HG03442 (cell line): ENCODE measurements at regions not wholly inside any gene's neighbourhood (a gene's known extent, or its start where the extent isn't known, plus 50 kb on each side); places are given as distances from the start of the nearest gene placed in this dataset.

ENCODE experiments used
- ATAC-seq: cut with Tn5 transposase; IDR thresholded peaks from one replicate; pipeline ENCODE4 v1.9.1; 2021; ENCODE audit warnings: mild to moderate bottlenecking, moderate library complexity; ENCODE audit not compliant: unreplicated experiment

- no peak for ATAC-seq
Observed at GRCh38 chr2:104118889-104119288, 735.0 kb upstream of the POU3F3 start.

GRCh38 chr2:104120171-104120570 lies 733.7 kb upstream of the POU3F3 start:
- ATAC-seq: no peak

DNA sequence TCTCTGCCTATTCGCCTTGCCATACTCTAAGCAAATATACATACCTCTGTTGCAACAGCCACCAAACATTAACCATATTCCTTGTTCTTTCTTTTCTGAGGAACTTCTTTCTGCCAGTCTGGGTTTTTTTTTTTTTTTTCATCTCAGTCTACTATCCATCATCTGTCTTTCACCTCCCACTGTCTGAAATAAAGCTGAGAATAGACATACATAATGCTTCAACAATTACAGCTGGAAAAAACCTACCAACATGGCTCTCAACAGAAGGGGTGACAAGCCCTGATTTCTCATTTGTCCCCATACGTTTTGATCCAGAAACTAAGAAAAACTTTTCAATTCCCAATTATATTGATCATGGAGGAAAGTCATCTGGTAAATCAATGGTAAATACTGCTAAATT lies 728.8 kb upstream of the POU3F3 start:
- ATAC-seq: no peak

DNA sequence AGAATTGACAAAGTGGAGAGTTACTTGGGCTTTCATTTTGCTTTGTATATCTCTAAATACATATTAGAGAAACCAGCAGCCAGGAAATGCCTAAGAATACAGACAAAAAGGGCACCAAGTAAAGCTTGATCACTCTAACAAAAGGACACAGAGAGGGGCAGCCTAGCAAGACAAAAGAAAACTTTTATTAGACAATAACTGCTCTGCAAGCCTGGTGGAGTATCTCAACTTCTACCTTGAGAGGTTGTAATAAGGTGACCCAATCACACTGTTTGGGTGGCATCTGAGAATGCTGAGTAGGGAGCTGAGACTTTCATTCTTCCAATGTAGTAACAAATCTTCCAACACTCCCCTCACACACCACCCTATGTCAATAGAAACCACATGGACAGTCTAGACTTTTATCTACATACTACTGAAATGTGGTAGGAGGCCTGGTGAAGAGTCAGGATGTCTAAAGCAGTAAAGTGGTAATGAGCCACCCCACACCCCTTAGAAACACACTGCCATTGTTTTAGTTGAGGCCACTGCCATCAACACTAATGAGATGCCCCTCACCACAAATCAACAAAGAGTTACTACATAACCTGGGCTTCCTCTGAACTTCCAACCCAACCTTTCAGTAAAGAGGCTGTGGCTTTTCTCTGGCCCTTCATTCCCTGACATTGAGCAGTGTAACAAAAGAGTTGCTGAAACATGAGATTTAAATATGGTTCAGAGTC lies 726.7 kb upstream of the POU3F3 start:
- ATAC-seq: no peak

GRCh38 chr2:104140361-104140760 lies 713.6 kb upstream of the POU3F3 start:
- no peak for ATAC-seq

DNA sequence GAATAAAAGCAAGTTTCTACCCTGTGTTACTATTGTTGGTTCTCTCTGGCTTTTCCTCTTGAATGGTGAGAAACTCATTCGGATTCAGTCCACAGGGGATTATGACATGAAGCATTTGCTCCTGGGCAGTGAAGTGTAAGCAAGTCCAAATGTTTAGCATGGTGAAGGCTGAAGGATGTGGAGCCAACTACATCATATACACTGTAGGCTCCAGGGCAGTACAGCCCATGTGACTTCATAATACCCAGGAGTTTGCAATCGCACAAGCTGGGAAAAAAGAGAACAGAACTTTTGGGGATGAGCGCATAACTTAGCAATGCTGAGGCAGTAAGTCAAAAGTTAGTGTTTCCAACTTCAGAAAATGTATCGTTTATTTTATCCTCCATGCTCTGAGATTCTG lies 695.7 kb upstream of the POU3F3 start:
- no peak for ATAC-seq

DNA sequence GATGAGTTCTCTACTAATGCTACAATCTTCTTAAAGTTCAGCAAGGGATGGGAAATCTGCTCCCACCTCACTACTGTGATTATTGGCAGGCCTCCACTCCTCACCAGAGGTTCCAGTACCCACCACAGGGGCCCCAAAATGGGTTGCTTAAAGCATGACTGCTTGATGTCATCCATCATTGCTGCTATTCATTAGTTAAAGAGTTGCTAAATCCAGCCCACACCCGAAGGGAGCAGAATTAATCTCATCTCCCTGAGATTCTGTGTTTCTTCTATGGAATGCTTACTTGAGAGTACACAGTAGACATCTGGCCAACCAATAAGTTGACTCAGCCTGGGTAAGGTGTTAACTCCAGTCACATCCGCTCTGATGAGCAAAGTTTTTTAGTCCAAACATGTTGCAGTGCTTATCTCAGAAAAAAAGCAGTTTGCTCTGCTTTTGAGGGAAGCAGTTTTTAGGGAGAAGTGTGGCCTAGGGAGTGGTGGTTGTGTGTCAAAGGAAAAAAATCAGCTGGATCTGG lies 690.2 kb upstream of the POU3F3 start:
- no peak for ATAC-seq

DNA sequence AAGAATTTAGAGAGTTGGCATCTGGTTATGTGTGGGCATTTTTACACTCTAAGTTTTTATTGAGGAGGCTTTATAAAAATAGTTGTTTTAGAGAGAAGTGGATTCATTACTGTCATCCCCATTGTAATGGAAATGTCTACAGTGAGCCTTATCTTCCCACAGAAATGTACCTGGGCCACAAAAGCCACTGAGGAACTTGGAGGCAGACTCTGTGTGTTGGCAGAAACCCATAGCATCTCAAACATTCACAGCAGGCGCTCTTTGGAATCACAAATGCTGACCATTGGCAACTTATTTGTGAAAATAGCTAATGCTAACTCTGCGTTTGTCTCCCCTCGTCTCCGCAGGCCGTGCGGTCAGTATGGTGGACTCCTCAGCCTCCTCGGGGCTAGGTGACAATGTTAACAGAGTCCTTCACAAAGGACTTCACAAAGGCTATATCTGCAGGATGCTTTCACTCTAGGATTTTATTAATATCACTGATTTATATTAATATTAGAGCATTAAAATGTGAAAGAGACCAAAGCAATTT lies 689.1 kb upstream of the POU3F3 start:
- ATAC-seq: no peak

DNA sequence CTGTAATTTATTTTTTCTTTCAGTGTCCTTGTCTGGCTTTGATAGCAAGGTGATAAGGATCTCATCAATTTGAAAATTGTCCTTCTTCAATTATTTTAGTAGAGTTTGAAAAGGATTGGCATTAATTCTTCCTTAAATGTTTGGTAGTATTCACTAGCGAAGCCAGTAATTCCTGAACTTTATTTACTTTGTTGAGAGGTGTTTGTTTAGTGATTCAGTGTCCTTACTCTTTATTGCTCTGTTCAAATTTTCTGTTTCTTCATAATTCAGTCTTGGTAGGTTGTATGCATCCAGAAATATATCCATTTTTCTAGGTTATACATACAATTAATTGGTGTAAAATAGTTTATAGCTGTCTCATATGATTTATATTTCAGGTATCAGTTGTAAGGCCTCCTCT lies 676.7 kb upstream of the POU3F3 start:
- ATAC-seq: no peak

DNA sequence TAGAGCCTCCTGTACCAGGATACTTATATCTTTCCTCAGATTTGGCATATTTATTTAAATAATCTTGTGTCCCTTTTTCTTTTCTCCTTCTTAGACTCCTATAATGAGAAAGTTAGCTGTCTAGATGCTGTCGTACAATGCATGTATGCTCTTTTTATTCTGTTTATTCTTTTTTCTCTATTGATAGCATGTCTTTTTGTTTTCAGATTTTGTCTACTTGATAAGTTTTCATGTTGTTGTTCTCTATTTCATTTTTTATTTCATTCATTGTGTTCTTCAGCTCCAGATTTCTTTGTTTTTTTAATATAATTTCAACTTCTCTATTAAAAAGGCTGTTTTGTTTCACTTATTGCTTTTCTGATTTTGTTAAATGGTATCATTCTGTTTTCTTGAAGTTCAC lies 674.3 kb upstream of the POU3F3 start:
- ATAC-seq: no peak

- no peak for ATAC-seq
Observed at GRCh38 chr2:104200533-104201168, 653.3 kb upstream of the POU3F3 start.

- ATAC-seq: no peak
Observed at GRCh38 chr2:104213758-104214157, 640.2 kb upstream of the POU3F3 start.

DNA sequence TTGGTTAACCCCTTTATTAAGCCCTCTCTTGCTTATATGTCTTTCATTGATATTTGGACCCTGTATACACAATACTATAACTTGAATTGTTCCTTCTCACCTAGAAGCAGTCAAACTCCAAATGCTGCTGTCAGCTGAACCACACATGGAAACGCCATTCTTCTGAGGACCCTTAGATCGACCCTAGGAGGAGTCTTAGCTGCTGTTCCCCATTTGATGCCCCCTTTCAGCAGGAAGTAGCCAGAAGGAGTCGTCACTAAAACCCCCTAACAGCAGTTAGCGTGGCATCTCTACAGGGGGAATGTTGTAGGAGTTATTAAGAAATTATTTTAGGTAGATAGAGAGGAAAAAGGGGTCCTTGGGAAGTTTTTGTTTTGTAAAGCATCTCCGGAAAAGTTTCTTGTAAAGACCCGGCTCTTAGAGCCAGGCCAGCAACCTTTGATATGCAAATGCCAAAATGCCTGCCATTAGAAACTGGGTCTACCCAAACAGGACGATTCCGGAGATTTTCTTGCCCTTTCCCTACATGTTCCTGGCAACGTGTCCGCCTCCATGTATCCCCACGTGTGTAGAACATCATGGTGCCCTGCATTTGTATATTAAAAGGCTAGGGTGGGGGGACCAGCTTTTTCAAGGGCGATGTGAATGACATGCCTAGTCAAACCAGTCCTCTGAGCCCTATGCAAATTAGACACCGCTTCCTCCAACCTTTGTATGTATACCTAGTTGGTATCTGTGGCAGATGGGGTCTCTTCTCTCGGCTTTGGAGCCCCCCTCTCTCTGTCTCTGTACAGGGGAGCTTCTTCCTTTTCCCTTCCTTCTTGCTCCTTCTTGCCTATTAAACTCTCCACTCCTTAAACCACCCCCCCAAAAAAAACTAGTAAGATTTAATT lies 638.4 kb upstream of the POU3F3 start:
- ATAC-seq: no peak

DNA sequence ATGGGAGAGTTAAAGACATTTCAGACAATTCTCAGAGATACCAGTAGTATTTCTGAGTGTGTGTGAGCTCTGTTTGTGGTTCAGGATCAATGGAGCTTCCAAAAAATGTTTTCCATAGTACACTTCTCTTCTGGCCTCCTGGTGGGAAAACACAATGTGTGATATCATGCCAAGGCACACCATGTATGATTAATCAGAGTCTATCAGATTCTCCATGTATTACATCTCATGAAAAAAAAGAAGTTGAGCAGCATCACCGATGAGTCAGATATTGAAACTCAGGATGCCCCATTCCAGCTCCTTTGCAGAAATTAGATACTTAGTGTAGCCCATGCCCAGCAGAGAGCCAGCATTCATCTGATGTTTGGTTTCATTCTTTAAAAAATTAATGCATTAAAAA lies 620.3 kb upstream of the POU3F3 start:
- no peak for ATAC-seq

DNA sequence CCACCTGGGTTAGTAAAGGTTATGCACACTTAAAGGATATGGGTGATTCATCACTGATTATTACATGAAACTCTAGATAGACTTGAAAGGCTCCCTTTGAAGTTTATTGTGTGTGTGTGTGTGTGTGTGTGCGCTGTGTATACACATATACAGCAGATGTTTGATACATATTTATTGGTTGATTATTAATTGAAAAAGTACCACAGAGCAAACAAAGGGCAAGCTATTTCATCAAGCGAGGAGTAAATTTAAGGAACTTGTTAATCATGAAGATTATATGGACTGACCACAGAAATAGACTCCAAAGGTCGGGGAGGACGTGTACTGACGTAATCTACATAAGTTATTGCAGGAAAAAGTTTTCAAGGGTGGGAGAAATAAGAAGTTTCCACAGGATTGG lies 617.4 kb upstream of the POU3F3 start:
- no peak for ATAC-seq

- no peak for ATAC-seq
Observed at GRCh38 chr2:104240984-104241383, 612.9 kb upstream of the POU3F3 start.

DNA sequence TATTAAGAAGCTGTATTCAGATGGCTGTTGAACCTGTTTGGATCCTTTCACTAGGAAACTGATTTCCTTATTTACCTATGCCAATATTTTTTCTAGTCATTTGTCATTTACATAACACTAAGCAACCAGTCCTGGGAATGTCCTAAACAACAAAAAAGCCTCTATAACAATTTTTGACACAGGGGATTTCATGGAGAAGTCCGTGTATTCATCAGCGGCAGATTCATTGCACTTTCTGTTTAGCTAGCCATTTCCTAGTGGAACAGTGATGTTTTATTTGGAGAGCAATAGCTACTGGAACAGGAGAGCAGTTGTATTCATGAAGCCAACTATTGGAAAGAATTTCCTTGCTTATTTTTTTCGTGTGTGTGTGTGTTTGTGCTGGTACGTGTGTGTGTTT lies 604.3 kb upstream of the POU3F3 start:
- no peak for ATAC-seq

DNA sequence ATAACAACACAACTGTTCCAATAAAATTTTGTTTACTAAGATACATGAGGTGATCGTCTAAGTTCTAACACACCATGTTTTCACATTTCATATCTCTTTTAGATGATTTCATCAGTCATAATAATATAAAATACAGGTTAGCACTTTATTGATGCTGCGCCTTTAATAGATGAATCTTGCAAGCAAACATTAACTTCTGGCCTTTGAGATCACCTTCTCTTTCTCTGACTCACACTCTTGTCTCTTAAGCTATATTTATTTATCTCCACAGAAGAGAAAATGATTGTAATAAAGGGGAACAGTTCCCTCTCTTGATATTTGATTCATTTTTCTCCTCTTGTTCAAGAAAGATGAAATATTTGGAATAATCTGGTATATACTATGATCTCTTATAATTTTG lies 603.3 kb upstream of the POU3F3 start:
- no peak for ATAC-seq

DNA sequence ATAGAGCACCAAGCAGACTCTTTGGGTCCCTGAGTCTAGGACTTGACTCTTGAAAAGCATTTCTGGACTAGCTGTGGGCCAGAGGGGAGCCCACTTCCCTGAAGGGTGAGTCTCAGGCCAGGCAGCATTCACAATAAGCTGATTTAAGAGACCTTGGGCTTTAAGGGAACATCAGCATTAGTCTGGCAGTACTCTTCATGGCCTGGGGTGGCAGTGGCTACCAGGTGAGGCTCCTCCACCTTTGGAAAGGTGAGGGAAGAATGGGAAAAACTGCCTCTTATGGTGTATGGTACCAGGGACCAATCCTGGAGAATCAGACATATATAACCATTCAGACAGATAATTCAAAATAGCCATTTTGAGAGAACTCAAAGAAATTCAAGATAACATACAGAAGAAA lies 599.9 kb upstream of the POU3F3 start:
- no peak for ATAC-seq

DNA sequence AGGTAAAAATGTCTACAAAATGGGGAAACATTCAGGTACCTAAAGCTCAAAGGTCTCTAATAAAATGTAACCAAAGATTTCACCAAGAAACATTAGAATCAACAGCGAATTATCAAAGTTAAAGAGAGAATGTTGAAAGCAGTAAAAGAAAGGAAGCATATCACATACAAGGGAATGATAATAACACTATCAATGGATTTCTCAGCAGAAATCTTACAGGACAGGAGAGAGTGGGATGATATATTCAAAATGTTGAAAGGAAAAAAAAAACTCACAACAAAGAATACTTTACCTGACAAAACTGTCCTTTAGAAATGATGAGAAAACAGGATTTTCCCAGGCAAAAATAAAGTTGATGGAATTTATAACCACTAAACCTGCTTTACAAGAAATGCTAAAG lies 591.2 kb upstream of the POU3F3 start:
- ATAC-seq: no peak

GRCh38 chr2:104279646-104280045 lies 574.3 kb upstream of the POU3F3 start:
- ATAC-seq: no peak
